ENCODE measurements at regions not wholly inside any gene's neighbourhood (a gene's known extent, or its start where the extent isn't known, plus 50 kb on each side); places are given as distances from the start of the nearest gene placed in this dataset.
"Not testable (repeated sequence)": the region's sequence is repeated elsewhere in the genome, so short reads cannot be mapped to it uniquely, and the experiment has no call there.

DNA sequence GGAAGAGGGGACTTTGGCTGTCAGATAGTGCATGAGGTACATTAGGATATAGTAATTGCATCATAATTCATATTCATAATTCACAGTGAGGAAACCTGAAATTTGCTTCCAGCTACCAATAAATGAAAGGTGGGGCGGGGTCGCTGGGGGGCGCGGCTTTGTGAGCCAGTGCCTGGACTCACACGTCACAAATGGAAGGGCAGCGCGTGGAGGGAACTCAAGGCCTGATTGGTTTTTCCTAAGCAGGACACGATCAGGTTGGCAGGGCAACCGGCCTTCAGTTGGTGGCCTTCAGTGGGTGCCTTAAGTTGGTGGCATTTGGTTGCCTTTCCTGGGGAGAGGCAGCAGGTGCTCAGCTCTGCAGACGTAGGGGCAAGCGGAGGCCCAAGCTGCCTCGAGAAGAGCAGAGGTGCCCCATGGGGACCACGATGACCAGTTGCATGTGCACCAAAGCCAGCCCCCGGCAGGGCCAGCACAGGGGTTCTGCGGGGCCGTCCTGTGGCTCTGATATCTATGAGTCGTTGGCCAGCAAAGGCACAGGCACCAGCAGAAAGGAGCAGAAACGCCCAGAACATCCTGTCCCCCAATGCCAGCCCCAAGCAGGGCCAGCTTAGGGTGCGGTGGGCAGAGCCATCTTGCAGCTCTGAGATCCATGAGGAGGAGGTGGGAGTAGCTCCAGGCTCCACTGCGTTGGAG, 2637.4 kb upstream of the DEFB115 start:
- H2BK5ac ChIP-seq (ENCODE audit: low read depth, low read length, poor library complexity, severe bottlenecking); H2AK5ac ChIP-seq (ENCODE audit: low read depth, low read length); POLR2A ChIA-PET (ENCODE audit: unreplicated experiment); ATAC-seq (ENCODE audit: low read depth); dilution Hi-C loops (cut with HindIII; ENCODE audit: low sequenced_read_pairs, unreplicated experiment); H3K36me3 ChIP-seq (ENCODE audit: control insufficient read depth, insufficient read depth, low read length); H3K79me1 ChIP-seq (ENCODE audit: low read depth in 1 of 2, low read length in 2 of 2); H3K9me3 ChIP-seq (ENCODE audit: control insufficient read depth, insufficient read depth, low read length); H2AFZ ChIP-seq (replicated peaks; ENCODE audit: low read length, poor library complexity); H3K4me2 ChIP-seq (ENCODE audit: low read depth, low read length); H3K9ac ChIP-seq (ENCODE audit: low read depth, low read length); H4K5ac ChIP-seq (ENCODE audit: low read depth, low read length); H4K20me1 ChIP-seq (ENCODE audit: insufficient read depth, low read length); H2BK15ac ChIP-seq (ENCODE audit: low read depth, low read length); H3K56ac ChIP-seq (ENCODE audit: extremely low read depth, insufficient read depth, low read length); H3K23ac ChIP-seq (ENCODE audit: low read depth, low read length); H2AK9ac ChIP-seq (replicated peaks; ENCODE audit: low read depth, low read length, poor library complexity); H2BK120ac ChIP-seq (ENCODE audit: low read depth, low read length); BruUV-seq (replicated peaks); H2BK20ac ChIP-seq (ENCODE audit: low read depth, low read length); CTCF ChIA-PET; H3K27ac ChIP-seq (ENCODE audit: insufficient read depth, low read length); H3K4ac ChIP-seq (ENCODE audit: low read depth, low read length); intact Hi-C loops (cut with micrococcal nuclease); H3K14ac ChIP-seq (replicated peaks; ENCODE audit: low read depth, low read length); H4K8ac ChIP-seq (ENCODE audit: low read depth in 2 of 2, low read length in 2 of 2); H3K27me3 ChIP-seq (ENCODE audit: control insufficient read depth, insufficient read depth, low read length); H3K4me3 ChIP-seq (ENCODE audit: insufficient read depth, low read depth, low read length); in situ Hi-C loops (cut with MboI; ENCODE audit: low sequenced_read_pairs); H3K9me1 ChIP-seq (ENCODE audit: insufficient read depth, low read length); DNase-seq; H3K18ac ChIP-seq (ENCODE audit: low read depth, low read length); H4K91ac ChIP-seq (ENCODE audit: insufficient read depth, low read depth, low read length); H3K4me1 ChIP-seq (ENCODE audit: control insufficient read depth, insufficient read depth, low read length): not testable (repeated sequence)
- 56% methylated on average over 9 of the region's 20 CpGs; no CpG with 5 or more reads in 1 of the 2 experiments for WGBS, 2 experiments (ENCODE audit: extremely low coverage in 2 of 2, insufficient read length in 1 of 2)

DNA sequence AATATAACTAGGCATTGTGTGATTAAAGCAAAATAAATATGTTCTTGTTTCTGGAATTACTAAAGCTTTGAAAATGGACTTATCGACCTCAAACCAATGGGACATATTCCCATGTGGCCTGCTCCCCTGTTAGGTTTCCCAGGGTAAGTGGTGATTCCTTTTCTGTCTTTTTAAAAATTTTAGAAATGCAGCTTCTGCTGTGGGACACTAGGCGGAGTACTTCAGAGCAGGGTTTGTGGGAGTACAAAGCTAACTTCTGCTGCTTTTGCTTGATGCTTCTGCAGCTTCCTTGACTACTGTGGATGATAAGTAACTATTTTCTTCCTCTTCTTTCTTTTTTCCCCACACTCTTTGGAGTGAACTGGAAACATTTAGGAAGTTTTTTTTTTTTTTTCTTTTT, 2632.4 kb upstream of the DEFB115 start:
- H2AFZ ChIP-seq (replicated peaks; ENCODE audit: low read length, poor library complexity); POLR2A ChIA-PET (ENCODE audit: unreplicated experiment); in situ Hi-C loops (cut with MboI; ENCODE audit: low sequenced_read_pairs): not testable (repeated sequence)

More for the DNA sequence above, 2632.4 kb upstream of the DEFB115 start:
- ATAC-seq (ENCODE audit: low read depth); H3K56ac ChIP-seq (ENCODE audit: extremely low read depth, insufficient read depth, low read length); H3K4me3 ChIP-seq (ENCODE audit: insufficient read depth, low read depth, low read length); H4K20me1 ChIP-seq (ENCODE audit: insufficient read depth, low read length); H2BK5ac ChIP-seq (ENCODE audit: low read depth, low read length, poor library complexity, severe bottlenecking); H3K4me1 ChIP-seq (ENCODE audit: control insufficient read depth, insufficient read depth, low read length); H3K4me2 ChIP-seq (ENCODE audit: low read depth, low read length); CTCF ChIA-PET; H3K18ac ChIP-seq (ENCODE audit: low read depth, low read length); H3K23ac ChIP-seq (ENCODE audit: low read depth, low read length); dilution Hi-C loops (cut with HindIII; ENCODE audit: low sequenced_read_pairs, unreplicated experiment); BruUV-seq (replicated peaks); intact Hi-C loops (cut with micrococcal nuclease); DNase-seq; H4K8ac ChIP-seq (ENCODE audit: low read depth in 2 of 2, low read length in 2 of 2); H3K9ac ChIP-seq (ENCODE audit: low read depth, low read length); H3K79me1 ChIP-seq (ENCODE audit: low read depth in 1 of 2, low read length in 2 of 2); H3K27ac ChIP-seq (ENCODE audit: insufficient read depth, low read length); H4K5ac ChIP-seq (ENCODE audit: low read depth, low read length); H3K27me3 ChIP-seq (ENCODE audit: control insufficient read depth, insufficient read depth, low read length); H2BK120ac ChIP-seq (ENCODE audit: low read depth, low read length); H3K4ac ChIP-seq (ENCODE audit: low read depth, low read length); H2BK15ac ChIP-seq (ENCODE audit: low read depth, low read length); H2BK20ac ChIP-seq (ENCODE audit: low read depth, low read length); H3K36me3 ChIP-seq (ENCODE audit: control insufficient read depth, insufficient read depth, low read length); H3K9me1 ChIP-seq (ENCODE audit: insufficient read depth, low read length); H2AK5ac ChIP-seq (ENCODE audit: low read depth, low read length); H3K14ac ChIP-seq (replicated peaks; ENCODE audit: low read depth, low read length); H3K9me3 ChIP-seq (ENCODE audit: control insufficient read depth, insufficient read depth, low read length); H2AK9ac ChIP-seq (replicated peaks; ENCODE audit: low read depth, low read length, poor library complexity); H4K91ac ChIP-seq (ENCODE audit: insufficient read depth, low read depth, low read length): not testable (repeated sequence)
- no CpG with 5 or more reads among the region's 2 CpGs for WGBS, 2 experiments (ENCODE audit: extremely low coverage in 2 of 2, insufficient read length in 1 of 2)
